ENCODE measurements at regions not wholly inside any gene's neighbourhood (a gene's known extent, or its start where the extent isn't known, plus 50 kb on each side); places are given as distances from the start of the nearest gene placed in this dataset.

GRCh38 chr3:147589016-147589415, 179.9 kb downstream of the ZIC1 start:
- ChIA-PET POLR2A (no interaction called here), CTCF (interaction anchor here (0.7 kb wide), 1 partner anchor 11 kb away, joined by 4 read pairs; no protein-coding TSS in a partner anchor)
- BruUV-seq (replicated peaks) = no TSS peak
- Mint-ChIP-seq H3K9me3 (ENCODE audit: unreplicated experiment) (no peaks in the 10 kb centered on the region), H3K27ac (ENCODE audit: low read depth, unreplicated experiment) (no peak overlapping the region), H3K4me1 (ENCODE audit: insufficient read depth, unreplicated experiment) (no peaks in the 10 kb centered on the region), H3K27me3 (ENCODE audit: insufficient read depth, unreplicated experiment) (no peaks in the 10 kb centered on the region), H3K36me3 (ENCODE audit: insufficient read depth, unreplicated experiment) (no peaks in the 10 kb centered on the region), H3K4me3 (ENCODE audit: unreplicated experiment) (no peak overlapping the region)
- no peak for DNase-seq (ENCODE audit: unreplicated experiment)
- intact Hi-C loops (cut with micrococcal nuclease) = no loop called here
- TF ChIP-seq CTCF (IDR thresholded peaks at IDR 0.05; ENCODE audit: unreplicated experiment) = no peak

- Mint-ChIP-seq H3K9me3 (ENCODE audit: unreplicated experiment) (no peaks in the 10 kb centered on the region), H3K27ac (ENCODE audit: low read depth, unreplicated experiment) (no peak overlapping the region), H3K27me3 (ENCODE audit: insufficient read depth, unreplicated experiment) (no peaks in the 10 kb centered on the region), H3K36me3 (ENCODE audit: insufficient read depth, unreplicated experiment) (no peaks in the 10 kb centered on the region), H3K4me1 (ENCODE audit: insufficient read depth, unreplicated experiment) (no peaks in the 10 kb centered on the region), H3K4me3 (ENCODE audit: unreplicated experiment) (no peak overlapping the region)
- DNase-seq (ENCODE audit: unreplicated experiment) = no peak
- no peak for TF ChIP-seq CTCF (IDR thresholded peaks at IDR 0.05; ENCODE audit: unreplicated experiment)
- CTCF ChIA-PET = interaction anchor here (0.6 kb wide), 1 partner anchor 20 kb away, joined by 3 read pairs; no protein-coding TSS in a partner anchor
- BruUV-seq (replicated peaks) = no TSS peak
- intact Hi-C loops (cut with micrococcal nuclease) = no loop called here
- POLR2A ChIA-PET = no interaction called here
Measured at GRCh38 chr3:147604136-147604535, 195.0 kb downstream of the ZIC1 start.

- no peak for DNase-seq (ENCODE audit: unreplicated experiment)
- intact Hi-C loops (cut with micrococcal nuclease) = loop anchor here (10.0 kb wide), 2 partner anchors 249 to 799 kb away; no protein-coding TSS in a partner anchor
- Mint-ChIP-seq H3K9me3 (ENCODE audit: unreplicated experiment) (no peaks in the 10 kb centered on the region), H3K4me3 (ENCODE audit: unreplicated experiment) (no peak overlapping the region), H3K4me1 (ENCODE audit: insufficient read depth, unreplicated experiment) (no peaks in the 10 kb centered on the region), H3K36me3 (ENCODE audit: insufficient read depth, unreplicated experiment) (no peaks in the 10 kb centered on the region), H3K27me3 (ENCODE audit: insufficient read depth, unreplicated experiment) (peaks cover 6% of the 10 kb centered on the region), H3K27ac (ENCODE audit: low read depth, unreplicated experiment) (no peak overlapping the region)
- BruUV-seq (replicated peaks) = no TSS peak
- CTCF ChIA-PET = no interaction called here
- POLR2A ChIA-PET = no interaction called here
- no peak for TF ChIP-seq CTCF (IDR thresholded peaks at IDR 0.05; ENCODE audit: unreplicated experiment)
Measured at GRCh38 chr3:147613725-147614124, 204.6 kb downstream of the ZIC1 start.

- CTCF ChIA-PET = no interaction called here
Measured at GRCh38 chr3:147614210-147614609, 205.0 kb downstream of the ZIC1 start.

More at GRCh38 chr3:147614210-147614609, 205.0 kb downstream of the ZIC1 start:
- TF ChIP-seq CTCF (IDR thresholded peaks at IDR 0.05; ENCODE audit: unreplicated experiment) = no peak
- Mint-ChIP-seq H3K9me3 (ENCODE audit: unreplicated experiment) (no peaks in the 10 kb centered on the region), H3K27ac (ENCODE audit: low read depth, unreplicated experiment) (no peak overlapping the region), H3K4me3 (ENCODE audit: unreplicated experiment) (no peak overlapping the region), H3K36me3 (ENCODE audit: insufficient read depth, unreplicated experiment) (no peaks in the 10 kb centered on the region), H3K4me1 (ENCODE audit: insufficient read depth, unreplicated experiment) (no peaks in the 10 kb centered on the region), H3K27me3 (ENCODE audit: insufficient read depth, unreplicated experiment) (peaks cover 10% of the 10 kb centered on the region)
- BruUV-seq (replicated peaks) = no TSS peak
- POLR2A ChIA-PET = no interaction called here
- no peak for DNase-seq (ENCODE audit: unreplicated experiment)
- intact Hi-C loops (cut with micrococcal nuclease) = loop anchor here (10.0 kb wide), 2 partner anchors 249 to 799 kb away; no protein-coding TSS in a partner anchor
